ENCODE measurements at regions not wholly inside any gene's neighbourhood (a gene's known extent, or its start where the extent isn't known, plus 50 kb on each side); places are given as distances from the start of the nearest gene placed in this dataset.

DNA sequence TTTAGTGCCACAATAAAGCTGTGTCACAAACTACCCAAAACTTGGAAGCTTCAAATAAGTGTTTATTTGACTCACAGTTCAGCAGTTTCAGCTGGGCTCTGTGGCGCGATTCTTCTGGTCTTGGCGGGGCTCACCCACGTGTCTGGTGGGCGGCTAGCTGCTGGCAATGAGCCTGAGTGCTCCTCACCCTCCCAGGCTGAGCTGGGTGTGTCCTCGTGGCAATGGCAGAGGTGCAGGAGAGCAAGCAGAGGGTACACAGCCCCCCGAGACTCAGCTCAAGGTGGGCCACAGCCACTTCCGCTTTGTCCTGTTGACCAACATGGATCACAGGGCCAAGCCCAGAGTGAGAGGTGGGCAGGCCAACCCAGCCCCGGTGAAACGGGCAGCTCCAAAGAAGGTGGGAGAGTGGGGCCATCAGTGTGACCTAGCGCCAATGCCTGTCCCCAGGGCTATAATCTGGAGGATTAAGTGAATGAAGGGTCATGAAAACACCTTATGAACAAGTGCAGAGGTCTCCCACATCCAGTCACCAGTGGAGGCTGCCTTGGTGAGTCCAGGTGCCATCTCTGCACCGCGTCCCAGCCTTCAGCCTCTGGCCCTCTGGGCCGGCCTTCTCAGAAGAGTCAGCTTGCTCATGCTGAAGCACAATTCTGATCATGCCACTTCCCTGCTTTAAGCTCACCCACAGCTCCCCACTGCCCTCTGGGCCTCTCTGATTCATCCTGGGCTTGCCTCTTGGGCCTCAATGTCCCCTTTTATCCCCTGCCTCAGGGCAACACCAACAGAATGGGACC is 74.6 kb upstream of the RTL6 start (continued):
- TF ChIP-seq TCF7 (CRISPR knock-in tag; IDR thresholded peaks at IDR 0.05; ENCODE audit: low read depth) (no peak), JUN (CRISPR knock-in tag; IDR thresholded peaks at IDR 0.05) (no peak), ZNF416 (CRISPR knock-in tag; IDR thresholded peaks at IDR 0.05) (no peak), CBFB (CRISPR knock-in tag; IDR thresholded peaks at IDR 0.05; ENCODE audit: low read depth) (no peak), PRRX2 (CRISPR knock-in tag; IDR thresholded peaks at IDR 0.05) (no peak), CREB1 (CRISPR knock-in tag; IDR thresholded peaks at IDR 0.05) (no peak), ZNF671 (CRISPR knock-in tag; IDR thresholded peaks at IDR 0.05) (no peak), ETV6 (CRISPR knock-in tag; IDR thresholded peaks at IDR 0.05) (no peak)

DNA sequence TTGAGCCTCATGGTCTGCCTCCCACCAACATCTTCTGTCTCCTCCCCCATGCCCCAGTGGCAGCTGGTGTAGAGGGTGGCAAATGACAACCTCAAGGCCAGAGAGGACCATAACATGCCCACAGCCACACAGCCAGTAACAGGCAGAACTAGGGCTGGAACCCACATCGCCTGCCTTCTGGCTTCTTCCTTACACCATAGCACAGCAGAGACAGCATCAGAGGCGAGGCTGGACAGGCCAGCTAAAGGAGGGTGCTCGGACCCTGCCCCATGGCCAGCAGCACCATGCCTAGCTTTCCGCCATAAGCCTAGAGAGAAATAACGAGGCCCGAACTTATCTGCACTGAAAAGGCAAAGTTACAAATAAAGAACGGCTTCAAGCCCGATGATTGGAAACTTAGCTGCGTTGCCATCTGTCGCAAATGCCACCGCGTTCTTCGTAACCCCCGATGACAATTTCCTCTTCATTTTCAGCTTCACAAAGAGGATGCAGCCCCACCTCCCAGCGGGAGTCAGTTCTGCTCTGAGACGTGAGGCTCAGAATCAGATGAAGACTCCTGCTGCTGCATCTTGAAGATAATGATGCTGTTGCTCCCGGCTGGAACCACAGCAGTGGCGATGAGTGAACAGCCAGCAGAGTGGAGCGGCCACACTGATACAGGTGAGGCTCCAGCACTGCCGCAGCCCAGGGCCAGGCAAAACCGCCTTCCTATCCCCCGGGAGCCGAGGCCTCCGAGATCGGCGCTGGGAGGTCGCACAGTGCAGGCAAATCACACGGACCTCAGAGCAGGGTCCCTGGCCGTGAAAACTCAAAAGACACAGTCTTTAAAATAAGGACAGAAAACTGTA is 73.8 kb upstream of the RTL6 start:
- ATAC-seq (no peak), DNase-seq (ENCODE audit: low spot score) (no peak)
- no peaks in the 10 kb centered on the region for H3K4me1 Mint-ChIP-seq
- TF ChIP-seq, protein P1, sequence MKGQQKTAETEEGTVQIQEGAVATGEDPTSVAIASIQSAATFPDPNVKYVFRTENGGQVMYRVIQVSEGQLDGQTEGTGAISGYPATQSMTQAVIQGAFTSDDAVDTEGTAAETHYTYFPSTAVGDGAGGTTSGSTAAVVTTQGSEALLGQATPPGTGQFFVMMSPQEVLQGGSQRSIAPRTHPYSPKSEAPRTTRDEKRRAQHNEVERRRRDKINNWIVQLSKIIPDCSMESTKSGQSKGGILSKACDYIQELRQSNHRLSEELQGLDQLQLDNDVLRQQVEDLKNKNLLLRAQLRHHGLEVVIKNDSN (CRISPR knock-in tag; IDR thresholded peaks at IDR 0.05) = no peak
- TF ChIP-seq, protein P2, sequence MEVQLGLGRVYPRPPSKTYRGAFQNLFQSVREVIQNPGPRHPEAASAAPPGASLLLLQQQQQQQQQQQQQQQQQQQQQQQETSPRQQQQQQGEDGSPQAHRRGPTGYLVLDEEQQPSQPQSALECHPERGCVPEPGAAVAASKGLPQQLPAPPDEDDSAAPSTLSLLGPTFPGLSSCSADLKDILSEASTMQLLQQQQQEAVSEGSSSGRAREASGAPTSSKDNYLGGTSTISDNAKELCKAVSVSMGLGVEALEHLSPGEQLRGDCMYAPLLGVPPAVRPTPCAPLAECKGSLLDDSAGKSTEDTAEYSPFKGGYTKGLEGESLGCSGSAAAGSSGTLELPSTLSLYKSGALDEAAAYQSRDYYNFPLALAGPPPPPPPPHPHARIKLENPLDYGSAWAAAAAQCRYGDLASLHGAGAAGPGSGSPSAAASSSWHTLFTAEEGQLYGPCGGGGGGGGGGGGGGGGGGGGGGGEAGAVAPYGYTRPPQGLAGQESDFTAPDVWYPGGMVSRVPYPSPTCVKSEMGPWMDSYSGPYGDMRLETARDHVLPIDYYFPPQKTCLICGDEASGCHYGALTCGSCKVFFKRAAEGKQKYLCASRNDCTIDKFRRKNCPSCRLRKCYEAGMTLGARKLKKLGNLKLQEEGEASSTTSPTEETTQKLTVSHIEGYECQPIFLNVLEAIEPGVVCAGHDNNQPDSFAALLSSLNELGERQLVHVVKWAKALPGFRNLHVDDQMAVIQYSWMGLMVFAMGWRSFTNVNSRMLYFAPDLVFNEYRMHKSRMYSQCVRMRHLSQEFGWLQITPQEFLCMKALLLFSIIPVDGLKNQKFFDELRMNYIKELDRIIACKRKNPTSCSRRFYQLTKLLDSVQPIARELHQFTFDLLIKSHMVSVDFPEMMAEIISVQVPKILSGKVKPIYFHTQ (CRISPR knock-in tag; IDR thresholded peaks at IDR 0.05) = no peak
- TF ChIP-seq ESRRA (CRISPR knock-in tag; IDR thresholded peaks at IDR 0.05; ENCODE audit: borderline replicate concordance) = no peak
- H3K27me3 Mint-ChIP-seq (ENCODE audit: low read depth) = no peaks in the 10 kb centered on the region; the same call in 1 of the 2 replicates
- CTCF ChIA-PET = interaction anchor here (0.5 to 1.4 kb wide), 3 partner anchors 127 to 140 kb away, joined by 3 to 4 read pairs (median 3); no protein-coding TSS in a partner anchor
- POLR2A ChIA-PET = no interaction called here
- no peak overlapping the region for H3K4me3 Mint-ChIP-seq
- H3K9me3 Mint-ChIP-seq = peaks cover 29% of the 10 kb centered on the region
- no peak overlapping the region for H3K27ac Mint-ChIP-seq
- H3K36me3 Mint-ChIP-seq = 0 out of 2 replicates have a peak, but pooled peaks cover 2% of the 10 kb centered on the region

DNA sequence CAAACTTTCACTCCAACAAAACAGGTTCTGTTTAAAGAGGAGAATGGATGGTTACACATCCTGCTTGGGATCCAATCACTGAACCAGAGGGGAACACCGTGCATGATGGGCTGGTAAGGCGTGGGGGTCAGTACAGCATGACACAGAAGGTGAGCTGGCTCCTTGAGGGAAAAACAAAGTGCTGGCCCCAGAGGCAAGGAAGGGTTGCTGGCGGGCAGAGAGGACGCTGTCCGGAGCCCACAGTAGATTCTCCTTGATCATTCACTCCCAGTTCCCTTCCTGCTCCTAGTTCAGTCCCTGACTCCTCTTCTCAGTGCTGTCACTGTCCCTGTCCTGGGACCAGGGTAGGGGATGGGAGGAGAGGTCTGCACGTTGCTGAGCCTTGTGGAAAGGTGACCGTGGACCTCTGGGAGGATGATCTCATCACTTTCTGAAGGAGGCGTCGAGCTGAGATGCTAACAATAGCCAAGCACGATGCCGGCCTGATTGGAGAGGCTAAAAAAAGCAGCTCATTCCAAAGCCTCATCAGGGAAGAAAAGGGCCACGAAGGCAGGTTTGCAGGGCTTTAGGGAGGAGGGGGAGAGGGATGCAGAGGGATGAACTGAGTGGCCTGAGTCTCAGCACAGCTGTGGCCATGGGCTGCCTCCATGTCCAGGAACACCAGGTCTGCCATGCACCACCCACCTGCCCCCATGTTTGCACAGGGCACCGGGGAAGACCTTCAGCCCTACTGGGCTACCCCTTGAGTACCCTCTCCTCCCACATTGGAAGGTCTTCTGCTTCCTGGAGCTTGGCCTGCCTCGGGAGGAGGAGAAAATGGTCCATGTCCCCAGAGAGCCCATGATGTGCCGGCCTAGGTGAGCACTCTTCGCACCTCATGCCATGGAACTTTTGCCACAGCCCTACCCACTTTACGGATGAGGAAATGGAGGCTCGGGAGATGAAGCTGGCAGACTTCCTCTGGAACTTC is 72.7 kb upstream of the RTL6 start:
- Mint-ChIP-seq H3K9me3 (peaks cover 34% of the 10 kb centered on the region), H3K4me1 (no peaks in the 10 kb centered on the region), H3K4me3 (no peak overlapping the region), H3K27me3 (ENCODE audit: low read depth) (no peaks in the 10 kb centered on the region; the same call in 1 of the 2 replicates), H3K27ac (no peak overlapping the region), H3K36me3 (0 out of 2 replicates have a peak, but pooled peaks cover 2% of the 10 kb centered on the region)
- ATAC-seq (no peak), DNase-seq (ENCODE audit: low spot score) (no peak)
- POLR2A ChIA-PET = interaction anchor here (0.5 kb wide), 1 partner anchor 199 kb away, joined by 3 read pairs; no protein-coding TSS in a partner anchor
- TF ChIP-seq TCF7 (CRISPR knock-in tag; IDR thresholded peaks at IDR 0.05; ENCODE audit: low read depth) = no peak
- no peak for TF ChIP-seq JUN (CRISPR knock-in tag; IDR thresholded peaks at IDR 0.05)
- TF ChIP-seq, protein P3, sequence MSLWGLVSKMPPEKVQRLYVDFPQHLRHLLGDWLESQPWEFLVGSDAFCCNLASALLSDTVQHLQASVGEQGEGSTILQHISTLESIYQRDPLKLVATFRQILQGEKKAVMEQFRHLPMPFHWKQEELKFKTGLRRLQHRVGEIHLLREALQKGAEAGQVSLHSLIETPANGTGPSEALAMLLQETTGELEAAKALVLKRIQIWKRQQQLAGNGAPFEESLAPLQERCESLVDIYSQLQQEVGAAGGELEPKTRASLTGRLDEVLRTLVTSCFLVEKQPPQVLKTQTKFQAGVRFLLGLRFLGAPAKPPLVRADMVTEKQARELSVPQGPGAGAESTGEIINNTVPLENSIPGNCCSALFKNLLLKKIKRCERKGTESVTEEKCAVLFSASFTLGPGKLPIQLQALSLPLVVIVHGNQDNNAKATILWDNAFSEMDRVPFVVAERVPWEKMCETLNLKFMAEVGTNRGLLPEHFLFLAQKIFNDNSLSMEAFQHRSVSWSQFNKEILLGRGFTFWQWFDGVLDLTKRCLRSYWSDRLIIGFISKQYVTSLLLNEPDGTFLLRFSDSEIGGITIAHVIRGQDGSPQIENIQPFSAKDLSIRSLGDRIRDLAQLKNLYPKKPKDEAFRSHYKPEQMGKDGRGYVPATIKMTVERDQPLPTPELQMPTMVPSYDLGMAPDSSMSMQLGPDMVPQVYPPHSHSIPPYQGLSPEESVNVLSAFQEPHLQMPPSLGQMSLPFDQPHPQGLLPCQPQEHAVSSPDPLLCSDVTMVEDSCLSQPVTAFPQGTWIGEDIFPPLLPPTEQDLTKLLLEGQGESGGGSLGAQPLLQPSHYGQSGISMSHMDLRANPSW (CRISPR knock-in tag; conservative IDR thresholded peaks at IDR 0.05; ENCODE audit: low read depth) = no peak
- TF ChIP-seq, protein P4, sequence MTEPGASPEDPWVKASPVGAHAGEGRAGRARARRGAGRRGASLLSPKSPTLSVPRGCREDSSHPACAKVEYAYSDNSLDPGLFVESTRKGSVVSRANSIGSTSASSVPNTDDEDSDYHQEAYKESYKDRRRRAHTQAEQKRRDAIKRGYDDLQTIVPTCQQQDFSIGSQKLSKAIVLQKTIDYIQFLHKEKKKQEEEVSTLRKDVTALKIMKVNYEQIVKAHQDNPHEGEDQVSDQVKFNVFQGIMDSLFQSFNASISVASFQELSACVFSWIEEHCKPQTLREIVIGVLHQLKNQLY (CRISPR knock-in tag; IDR thresholded peaks at IDR 0.05) = no peak
- CTCF ChIA-PET = interaction anchor here (1.4 kb wide), 1 partner anchor 126 kb away, joined by 4 read pairs; no protein-coding TSS in a partner anchor

All from WTC11 (cell line).